ENCODE measurements at regions not wholly inside any gene's neighbourhood (a gene's known extent, or its start where the extent isn't known, plus 50 kb on each side); places are given as distances from the start of the nearest gene placed in this dataset.

- Histone ChIP-seq H3K4me1 (ENCODE audit: insufficient read depth, low read length, severe bottlenecking) (no peaks in the 10 kb centered on the region), H3K4me3 (ENCODE audit: low read depth, low read length, poor library complexity, severe bottlenecking) (no peak overlapping the region), H3K9me2 (ENCODE audit: low read depth, low read length) (no peaks in the 10 kb centered on the region), H3K27me3 (ENCODE audit: insufficient read depth, low read length) (no peaks in the 10 kb centered on the region), H3F3A (ENCODE audit: insufficient read depth, low read length) (no peaks in the 10 kb centered on the region), H3K4me2 (ENCODE audit: low read length) (no peak overlapping the region), H2AFZ (ENCODE audit: low read length) (no peak overlapping the region), H3K9ac (ENCODE audit: low read length) (no peak overlapping the region), H4K20me1 (ENCODE audit: insufficient read depth, low read length) (no peaks in the 10 kb centered on the region), H3K36me3 (ENCODE audit: insufficient read depth, low read length) (no peaks in the 10 kb centered on the region), H3K9me3 (ENCODE audit: low read length) (no peaks in the 10 kb centered on the region), H3K79me2 (ENCODE audit: insufficient read depth, low read length) (no peaks in the 10 kb centered on the region), H3K27ac (ENCODE audit: low read depth, low read length, poor library complexity, severe bottlenecking) (no peak overlapping the region)
- no peak for TF ChIP-seq EZH2 (IDR thresholded peaks at IDR 0.05; ENCODE audit: borderline replicate concordance, low read length)
- TF ChIP-seq, protein P1, sequence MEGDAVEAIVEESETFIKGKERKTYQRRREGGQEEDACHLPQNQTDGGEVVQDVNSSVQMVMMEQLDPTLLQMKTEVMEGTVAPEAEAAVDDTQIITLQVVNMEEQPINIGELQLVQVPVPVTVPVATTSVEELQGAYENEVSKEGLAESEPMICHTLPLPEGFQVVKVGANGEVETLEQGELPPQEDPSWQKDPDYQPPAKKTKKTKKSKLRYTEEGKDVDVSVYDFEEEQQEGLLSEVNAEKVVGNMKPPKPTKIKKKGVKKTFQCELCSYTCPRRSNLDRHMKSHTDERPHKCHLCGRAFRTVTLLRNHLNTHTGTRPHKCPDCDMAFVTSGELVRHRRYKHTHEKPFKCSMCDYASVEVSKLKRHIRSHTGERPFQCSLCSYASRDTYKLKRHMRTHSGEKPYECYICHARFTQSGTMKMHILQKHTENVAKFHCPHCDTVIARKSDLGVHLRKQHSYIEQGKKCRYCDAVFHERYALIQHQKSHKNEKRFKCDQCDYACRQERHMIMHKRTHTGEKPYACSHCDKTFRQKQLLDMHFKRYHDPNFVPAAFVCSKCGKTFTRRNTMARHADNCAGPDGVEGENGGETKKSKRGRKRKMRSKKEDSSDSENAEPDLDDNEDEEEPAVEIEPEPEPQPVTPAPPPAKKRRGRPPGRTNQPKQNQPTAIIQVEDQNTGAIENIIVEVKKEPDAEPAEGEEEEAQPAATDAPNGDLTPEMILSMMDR (IDR thresholded peaks at IDR 0.05; ENCODE audit: low read length): peak; percentile 63
Observed at GRCh38 chr15:35206060-35206675, 121.1 kb upstream of the NANOGP8 start.

DNA sequence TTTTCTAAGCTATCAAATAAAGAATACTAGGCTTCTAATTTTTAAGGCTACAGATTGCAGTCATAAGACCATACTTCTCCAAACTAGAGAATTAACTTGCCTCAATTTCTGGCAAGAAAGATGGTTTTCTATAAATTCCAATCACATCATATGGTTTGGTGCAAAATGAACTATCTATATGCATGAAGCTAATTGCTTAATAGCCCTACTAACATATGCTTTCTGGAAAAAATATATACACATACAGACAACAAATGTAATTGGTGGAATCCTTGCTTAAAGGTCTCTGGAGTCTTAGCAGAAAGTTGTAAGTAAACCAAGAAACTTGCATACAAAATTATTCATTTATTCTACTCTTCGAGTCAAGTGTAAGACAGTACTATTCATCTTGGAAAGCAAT is 113.1 kb upstream of the NANOGP8 start:
- H3K27me3 ChIP-seq (ENCODE audit: insufficient read depth, low read length): no peaks in the 10 kb centered on the region
- TF ChIP-seq, protein P1 (IDR thresholded peaks at IDR 0.05; ENCODE audit: low read length): no peak
- no peak for TF ChIP-seq EZH2 (IDR thresholded peaks at IDR 0.05; ENCODE audit: borderline replicate concordance, low read length)
- no peak overlapping the region for H3K4me2 ChIP-seq (ENCODE audit: low read length)

DNA sequence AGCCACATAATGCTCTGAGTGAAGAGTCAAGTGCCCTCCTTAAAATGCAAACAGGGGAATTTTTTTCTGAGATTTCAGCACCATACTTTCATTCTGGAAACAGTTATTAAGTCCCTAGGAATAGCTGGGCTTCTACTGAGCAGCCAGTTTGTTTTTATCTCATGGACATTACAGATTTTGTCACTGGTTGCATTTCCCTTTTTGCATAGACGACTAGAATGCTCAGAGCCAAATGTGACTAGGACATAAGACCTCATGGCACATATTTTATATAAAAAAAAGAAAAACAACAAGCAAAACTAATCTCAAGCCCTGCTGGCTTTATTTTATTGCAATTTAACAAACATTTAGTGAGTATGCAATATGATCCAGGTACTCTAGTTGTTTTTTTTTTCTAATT is 112.7 kb upstream of the NANOGP8 start:
- no peak overlapping the region for H3K4me3 ChIP-seq (ENCODE audit: low read depth, low read length, poor library complexity, severe bottlenecking)
- H3K9ac ChIP-seq (ENCODE audit: low read length): no peak overlapping the region
- H3F3A ChIP-seq (ENCODE audit: insufficient read depth, low read length): no peaks in the 10 kb centered on the region
- H3K4me2 ChIP-seq (ENCODE audit: low read length): no peak overlapping the region
- H4K20me1 ChIP-seq (ENCODE audit: insufficient read depth, low read length): no peaks in the 10 kb centered on the region
- TF ChIP-seq, protein P1 (IDR thresholded peaks at IDR 0.05; ENCODE audit: low read length): no peak
- TF ChIP-seq EZH2 (IDR thresholded peaks at IDR 0.05; ENCODE audit: borderline replicate concordance, low read length): no peak
- no peaks in the 10 kb centered on the region for H3K36me3 ChIP-seq (ENCODE audit: insufficient read depth, low read length)
- no peaks in the 10 kb centered on the region for H3K79me2 ChIP-seq (ENCODE audit: insufficient read depth, low read length)
- no peak overlapping the region for H3K27ac ChIP-seq (ENCODE audit: low read depth, low read length, poor library complexity, severe bottlenecking)
- no peak overlapping the region for H2AFZ ChIP-seq (ENCODE audit: low read length)
- H3K27me3 ChIP-seq (ENCODE audit: insufficient read depth, low read length): no peaks in the 10 kb centered on the region
- no peaks in the 10 kb centered on the region for H3K9me3 ChIP-seq (ENCODE audit: low read length)
- no peaks in the 10 kb centered on the region for H3K9me2 ChIP-seq (ENCODE audit: low read depth, low read length)
- H3K4me1 ChIP-seq (ENCODE audit: insufficient read depth, low read length, severe bottlenecking): no peaks in the 10 kb centered on the region

More for the DNA sequence above, 113.1 kb upstream of the NANOGP8 start:
- H3K27ac ChIP-seq (ENCODE audit: low read depth, low read length, poor library complexity, severe bottlenecking): no peak overlapping the region
- no peaks in the 10 kb centered on the region for H3F3A ChIP-seq (ENCODE audit: insufficient read depth, low read length)
- H3K4me3 ChIP-seq (ENCODE audit: low read depth, low read length, poor library complexity, severe bottlenecking): no peak overlapping the region
- H3K9ac ChIP-seq (ENCODE audit: low read length): no peak overlapping the region
- no peaks in the 10 kb centered on the region for H3K4me1 ChIP-seq (ENCODE audit: insufficient read depth, low read length, severe bottlenecking)
- H3K79me2 ChIP-seq (ENCODE audit: insufficient read depth, low read length): no peaks in the 10 kb centered on the region
- no peaks in the 10 kb centered on the region for H3K9me2 ChIP-seq (ENCODE audit: low read depth, low read length)
- no peaks in the 10 kb centered on the region for H3K9me3 ChIP-seq (ENCODE audit: low read length)
- H3K36me3 ChIP-seq (ENCODE audit: insufficient read depth, low read length): no peaks in the 10 kb centered on the region
- no peaks in the 10 kb centered on the region for H4K20me1 ChIP-seq (ENCODE audit: insufficient read depth, low read length)
- H2AFZ ChIP-seq (ENCODE audit: low read length): no peak overlapping the region

All from OCI-LY1 (cell line).